ENCODE measurements at regions not wholly inside any gene's neighbourhood (a gene's known extent, or its start where the extent isn't known, plus 50 kb on each side); places are given as distances from the start of the nearest gene placed in this dataset.
"Not testable (repeated sequence)": the region's sequence is repeated elsewhere in the genome, so short reads cannot be mapped to it uniquely, and the experiment has no call there.

DNA sequence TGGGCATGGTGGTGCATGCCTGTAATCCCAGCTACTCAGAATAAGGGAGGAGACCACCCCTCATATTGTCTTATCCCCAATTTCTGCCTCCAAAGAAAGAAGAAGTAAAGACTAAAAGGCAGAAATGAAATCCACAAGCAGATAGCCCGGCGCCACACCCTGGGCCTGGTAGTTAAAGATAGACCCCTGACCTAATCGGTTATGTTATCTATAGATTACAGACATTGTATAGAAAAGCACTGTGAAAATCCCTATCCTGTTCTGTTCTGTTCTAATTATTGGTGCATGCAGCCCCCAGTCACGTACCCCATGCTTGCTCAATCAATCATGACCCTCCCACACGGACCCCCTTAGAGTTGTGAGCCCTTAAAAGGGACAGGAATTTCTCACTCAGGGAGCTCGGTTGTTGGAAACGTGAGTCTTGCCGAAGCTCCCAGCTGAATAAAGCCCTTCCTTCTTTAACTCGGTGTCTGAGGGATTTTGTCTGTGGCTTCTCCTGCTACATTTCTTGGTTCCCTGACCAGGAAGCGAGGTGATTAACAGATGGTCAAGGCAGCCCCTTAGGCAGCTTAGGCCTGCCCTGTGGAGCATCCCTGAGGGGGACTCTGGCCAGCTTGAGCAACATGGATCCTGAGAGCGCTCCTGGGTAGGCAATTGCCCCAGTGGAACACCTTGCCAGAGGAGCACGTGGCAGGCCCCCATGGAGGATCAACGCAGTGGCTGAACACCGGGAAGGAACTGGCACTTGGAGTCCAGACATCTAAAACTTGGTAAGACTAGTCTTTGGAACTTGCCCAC, 188.7 kb upstream of the NDUFV2 start:
- not testable (repeated sequence) for DNase-seq

DNA sequence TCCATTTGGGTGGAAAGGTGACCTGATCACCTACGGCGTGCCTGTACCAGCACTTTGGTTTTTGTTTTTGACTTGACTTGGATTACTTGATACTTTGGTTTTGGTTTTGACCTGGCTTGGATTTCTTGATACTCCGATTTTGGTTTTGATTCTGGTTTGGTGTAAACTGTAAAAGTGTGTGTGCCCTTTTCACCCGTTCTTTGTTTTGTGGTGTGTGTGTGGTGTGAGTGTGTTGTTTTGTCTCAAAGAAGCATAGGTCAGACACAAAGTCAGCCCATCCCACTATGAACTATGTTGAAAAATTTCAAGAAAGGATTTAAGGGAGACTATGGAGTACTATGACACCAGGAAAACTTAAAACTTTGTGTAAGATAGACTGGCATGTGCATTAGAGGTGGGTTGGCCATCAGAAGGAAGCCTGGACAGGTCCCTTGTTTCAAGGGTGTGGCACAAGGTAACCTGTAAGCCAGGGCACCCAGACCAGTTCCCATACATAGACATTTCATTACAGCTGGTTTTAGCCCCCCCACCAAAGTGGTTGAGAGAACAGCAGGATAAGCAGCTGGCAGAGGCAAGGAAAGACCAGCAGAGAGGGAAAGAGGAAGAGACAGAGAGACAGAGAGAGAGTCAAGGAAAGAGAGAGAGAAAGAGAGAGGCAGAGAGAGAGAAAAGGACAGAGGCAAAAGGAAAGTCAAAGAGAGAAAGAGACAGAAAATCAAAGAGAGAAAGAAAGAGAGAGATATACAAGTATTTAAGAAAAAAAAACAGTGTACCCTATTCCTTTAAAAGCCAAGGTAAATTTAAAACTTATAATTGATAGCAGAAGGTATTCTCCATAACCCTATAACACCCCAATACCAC, 187.9 kb upstream of the NDUFV2 start:
- DNase-seq, result not testable (repeated sequence)

DNA sequence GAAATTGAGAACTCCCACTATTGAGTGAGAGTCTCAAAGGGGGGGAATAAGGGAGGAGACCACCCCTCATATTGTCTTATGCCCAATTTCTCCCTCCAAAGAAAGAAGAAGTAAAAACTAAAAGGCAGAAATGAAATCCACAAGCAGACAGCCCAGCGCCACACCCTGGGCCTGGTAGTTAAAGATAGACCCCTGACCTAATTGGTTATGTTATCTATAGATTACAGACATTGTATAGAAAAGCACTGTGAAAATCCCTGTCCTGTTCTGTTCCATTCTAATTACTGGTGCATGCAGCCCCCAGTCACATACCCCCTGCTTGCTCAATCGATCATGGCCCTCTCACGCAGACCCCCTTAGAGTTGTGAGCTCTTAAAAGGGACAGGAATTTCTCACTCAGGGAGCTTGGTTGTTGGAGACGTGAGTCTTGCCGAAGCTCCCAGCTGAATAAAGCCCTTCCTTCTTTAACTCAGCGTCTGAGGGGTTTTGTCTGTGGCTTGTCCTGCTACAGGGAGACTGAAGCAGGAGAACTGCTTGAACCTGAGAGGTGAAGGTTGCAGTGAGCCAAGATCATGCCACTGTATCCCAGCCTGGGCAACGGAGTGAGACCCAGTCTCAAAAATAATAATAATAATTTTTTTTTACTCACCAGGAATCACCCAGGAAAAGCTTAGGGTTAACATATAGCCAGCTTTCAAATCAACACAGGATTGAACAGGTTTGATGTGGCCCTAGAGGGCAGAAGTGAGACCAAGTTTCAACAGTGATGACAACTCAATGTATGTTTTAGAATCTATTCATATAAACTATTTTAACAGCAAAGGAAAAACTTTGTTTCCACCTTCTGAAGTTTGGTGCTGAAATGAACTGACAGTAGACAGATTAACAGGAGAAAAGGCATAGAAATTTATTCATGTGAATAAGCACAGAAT, 181.4 kb upstream of the NDUFV2 start:
- DNase-seq, result not testable (repeated sequence)

DNA sequence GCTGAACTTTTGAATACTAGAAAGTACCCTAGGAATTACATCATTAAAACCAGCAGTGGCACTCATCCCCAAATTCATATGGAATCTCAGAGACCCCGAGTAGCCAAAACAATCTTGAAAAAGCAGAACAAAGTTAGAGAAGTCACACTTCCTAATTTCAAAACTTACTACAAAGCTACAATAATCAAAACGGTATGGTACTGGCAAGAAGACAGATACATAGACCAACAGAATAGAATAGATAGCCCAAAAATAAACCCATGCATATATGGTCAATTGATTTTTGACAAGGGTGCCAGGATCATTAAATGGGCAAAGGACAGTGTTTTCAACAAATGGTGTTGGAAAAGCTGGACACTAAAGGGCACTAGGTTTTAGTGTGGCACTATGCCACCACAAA, 176.0 kb upstream of the NDUFV2 start:
- no peak for DNase-seq

DNA sequence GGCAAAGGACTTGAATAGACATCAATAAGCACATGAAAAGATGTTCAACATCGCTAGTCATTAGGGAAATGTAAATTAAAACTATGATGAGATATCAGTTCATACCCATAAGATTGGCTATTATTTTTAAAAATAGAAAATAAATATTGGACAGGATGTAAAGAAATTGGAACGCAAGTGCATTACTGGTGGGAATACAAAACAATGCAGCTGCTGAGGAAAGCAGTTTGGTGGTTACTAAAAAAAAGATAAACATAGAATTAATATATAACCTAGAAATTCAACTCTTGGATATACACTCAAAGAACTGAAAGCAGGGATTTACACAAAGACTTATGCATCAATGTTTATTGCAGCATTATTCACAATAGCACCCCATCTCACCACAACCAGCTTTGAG, 174.5 kb upstream of the NDUFV2 start:
- DNase-seq, result no peak

DNA sequence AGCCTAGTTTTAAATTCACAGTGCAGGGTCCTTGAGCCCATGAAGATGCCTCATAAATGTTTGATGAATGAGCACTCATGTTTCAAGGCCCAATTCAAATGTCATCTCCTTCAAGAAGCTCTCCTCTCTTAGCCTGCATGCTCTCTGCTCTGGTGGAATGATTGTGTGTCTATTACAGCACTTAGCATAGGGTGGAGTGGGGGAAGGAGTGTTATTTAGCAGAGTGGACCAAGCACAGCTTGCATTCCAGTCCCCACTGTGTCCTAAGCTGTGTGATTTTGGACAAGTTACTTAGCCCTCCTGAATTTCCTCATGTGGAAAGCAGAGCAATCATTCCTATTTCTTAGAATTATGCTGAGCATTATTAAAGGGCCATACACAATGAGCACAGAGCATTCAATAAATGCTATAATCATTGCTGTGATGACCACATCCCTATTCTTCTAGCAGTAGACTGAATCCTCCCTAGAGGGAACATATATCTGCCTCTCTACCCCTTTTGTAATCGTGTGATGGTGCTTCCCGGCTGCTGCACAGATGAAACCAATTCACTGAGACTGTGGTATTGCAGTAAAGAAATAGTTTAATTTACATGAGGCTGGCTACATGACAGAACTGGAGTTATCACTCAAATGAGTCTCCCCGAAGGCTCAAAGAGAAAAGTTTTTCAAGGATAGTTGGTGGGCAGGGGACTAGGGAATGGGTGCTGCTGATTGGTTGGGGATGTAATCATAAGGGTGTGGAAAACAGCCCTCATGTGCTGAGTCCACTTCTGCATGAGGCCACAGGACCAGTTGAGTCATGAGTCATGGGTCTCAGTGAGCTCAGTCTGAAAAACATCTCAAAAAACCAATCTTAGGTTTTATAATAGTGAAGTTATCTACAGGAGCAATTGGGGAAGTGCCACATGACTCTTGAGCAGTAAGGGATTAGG, 173.4 kb upstream of the NDUFV2 start:
- DNase-seq, result no peak

DNA sequence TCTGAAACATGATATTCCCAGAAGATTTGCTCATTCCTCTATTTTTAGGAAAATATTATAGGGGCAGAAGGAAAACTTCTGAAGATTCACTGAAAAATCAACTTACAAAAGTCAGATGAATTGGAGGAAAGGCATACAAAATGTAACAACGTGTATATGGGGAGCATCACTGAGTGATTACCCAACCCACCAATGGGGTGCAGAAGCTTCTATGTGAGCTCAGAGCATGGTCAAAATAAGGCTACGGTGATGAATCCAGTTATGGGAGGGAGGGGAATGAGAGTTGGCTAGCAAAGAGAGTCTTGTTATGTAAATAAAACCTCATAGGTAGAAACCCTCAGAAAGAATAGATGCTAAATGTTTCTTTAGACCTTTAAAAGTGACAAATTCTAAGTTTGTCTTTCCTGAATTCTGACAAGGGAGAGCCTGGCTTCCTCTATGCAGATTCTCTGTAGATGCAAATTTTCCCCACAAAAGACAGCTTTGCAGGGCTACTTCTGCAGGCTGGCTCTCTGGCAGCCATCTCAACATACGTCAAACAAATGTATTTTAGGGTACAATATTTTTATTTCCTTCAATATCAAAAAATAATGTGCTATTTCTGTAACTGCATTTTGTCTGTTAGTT, 171.4 kb upstream of the NDUFV2 start:
- no peak for DNase-seq

DNA sequence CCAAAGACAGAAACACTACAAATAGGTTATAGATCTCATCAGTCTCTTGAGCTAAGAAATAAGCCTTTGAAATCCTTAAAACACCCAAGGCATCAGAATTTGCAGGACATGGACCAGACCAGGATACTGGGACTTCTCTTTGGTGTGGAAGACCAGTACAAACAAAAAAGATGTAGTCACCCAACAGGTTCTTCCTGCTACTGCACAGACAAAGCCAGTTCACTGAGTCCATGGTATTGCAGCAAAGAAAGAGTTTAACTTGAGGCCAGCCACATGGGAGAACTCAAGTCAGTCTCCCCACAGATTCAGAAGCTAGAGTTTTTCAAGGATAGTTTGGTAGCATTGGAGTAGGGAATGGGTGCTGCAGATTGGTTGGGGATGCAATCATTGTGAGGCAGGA, 169.6 kb upstream of the NDUFV2 start:
- no peak for DNase-seq

DNA sequence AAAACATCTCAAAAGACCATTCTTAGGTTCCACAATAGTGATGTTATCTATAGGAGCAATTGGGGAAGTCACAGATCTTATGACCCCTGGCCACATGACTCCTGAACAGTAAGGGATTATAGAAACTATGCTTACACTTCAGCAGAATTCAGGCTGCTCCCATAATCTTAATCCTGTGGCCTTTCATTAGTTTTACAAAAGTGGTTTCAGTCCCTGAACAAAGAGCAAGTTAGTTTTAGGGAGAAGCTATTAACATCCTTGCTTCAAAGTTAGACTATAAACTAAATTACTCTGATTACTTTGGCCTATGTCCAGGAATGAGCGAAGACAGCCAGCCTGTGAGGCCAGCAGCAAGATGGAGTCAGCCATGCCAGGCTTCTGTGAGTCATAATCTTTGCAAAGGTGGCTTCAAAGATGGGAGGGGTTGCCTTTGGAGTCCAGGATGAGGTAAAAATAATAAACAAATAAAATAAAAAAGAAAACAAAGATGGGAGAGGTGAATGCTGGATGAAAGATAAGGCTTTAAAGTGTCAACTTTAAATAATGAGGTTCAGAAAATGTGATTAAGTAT, 168.7 kb upstream of the NDUFV2 start:
- no peak for DNase-seq

DNA sequence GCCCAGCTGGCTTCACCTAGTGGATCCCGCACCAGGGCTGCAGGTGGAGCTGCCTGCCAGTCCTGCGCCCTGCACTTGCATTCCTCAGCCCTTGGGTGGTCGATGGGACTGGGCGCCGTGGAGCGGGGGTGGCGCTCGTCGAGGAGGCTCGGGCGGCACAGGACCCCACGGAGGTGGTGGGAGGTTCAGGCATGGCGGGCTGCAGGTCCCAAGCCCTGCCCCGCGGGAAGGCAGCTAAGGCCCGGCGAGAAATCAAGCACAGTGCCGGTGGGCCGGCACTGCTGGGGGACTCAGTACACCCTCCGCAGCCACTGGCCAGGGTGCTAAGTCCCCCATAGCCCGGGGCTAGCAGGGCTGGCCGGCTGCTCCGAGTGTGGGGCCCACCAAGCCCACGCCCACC, 167.2 kb upstream of the NDUFV2 start:
- not testable (repeated sequence) for DNase-seq

DNA sequence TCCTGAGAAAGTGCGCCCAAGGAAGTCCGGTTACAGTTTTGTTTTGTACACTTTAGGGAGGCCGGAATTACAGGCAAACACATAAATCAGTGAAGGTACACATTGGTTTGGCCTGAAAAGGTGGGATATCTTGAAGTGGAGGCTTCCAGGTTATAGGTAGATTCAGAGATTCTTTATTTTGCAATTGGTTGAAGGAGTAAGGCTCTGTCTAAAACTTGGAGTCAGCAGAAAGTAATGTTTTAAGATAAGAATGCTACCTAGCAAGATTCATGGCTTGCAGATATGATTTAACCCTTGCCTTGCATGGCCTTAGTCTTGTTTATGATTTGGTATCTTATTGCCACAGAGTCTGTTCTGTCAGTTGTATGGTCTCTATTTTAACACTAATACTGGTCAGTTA, 165.9 kb upstream of the NDUFV2 start:
- DNase-seq, result no peak

DNA sequence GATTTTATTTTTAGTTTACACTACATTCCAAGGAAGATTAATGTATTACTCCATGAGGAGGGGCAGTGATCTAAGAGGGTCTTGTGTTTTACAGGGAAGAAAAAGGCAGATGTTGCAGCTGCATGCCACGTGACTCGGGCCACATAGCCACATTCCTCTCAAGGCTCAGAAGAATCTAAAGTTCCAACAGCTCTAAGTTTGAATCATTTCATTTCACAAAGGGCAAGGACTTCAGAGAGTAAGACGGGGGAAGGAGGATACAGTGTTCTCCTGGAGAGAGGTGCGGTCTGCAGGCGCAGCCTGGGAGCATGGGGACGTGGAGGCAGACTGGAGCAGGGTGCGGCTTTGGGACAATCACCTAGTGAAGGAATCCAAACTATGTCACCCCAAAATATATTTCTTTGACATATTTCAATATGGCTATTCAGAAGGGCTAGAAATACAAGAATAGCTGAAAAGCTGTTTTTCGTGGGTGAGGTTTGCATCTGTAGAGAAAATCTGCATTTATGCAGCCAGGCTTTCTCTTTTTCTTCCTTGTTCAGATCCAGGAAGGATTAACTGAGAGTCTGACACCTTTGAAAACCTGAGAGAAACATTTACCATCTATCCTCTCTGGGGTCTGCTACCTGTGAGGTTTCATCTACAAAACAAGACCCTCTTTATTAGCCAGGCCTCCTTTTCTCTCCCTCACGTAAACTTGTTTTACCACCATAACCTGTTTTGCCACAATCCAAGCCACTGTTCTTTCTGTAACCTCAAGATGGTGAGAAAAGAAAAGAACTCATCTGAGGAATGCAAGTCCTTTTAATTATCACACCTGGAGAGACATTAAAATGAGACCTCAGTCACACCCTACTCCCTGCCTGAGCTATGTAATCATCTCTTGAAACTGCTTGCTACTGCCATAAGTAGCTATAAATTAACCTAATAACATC, 165.1 kb upstream of the NDUFV2 start:
- DNase-seq, result no peak

DNA sequence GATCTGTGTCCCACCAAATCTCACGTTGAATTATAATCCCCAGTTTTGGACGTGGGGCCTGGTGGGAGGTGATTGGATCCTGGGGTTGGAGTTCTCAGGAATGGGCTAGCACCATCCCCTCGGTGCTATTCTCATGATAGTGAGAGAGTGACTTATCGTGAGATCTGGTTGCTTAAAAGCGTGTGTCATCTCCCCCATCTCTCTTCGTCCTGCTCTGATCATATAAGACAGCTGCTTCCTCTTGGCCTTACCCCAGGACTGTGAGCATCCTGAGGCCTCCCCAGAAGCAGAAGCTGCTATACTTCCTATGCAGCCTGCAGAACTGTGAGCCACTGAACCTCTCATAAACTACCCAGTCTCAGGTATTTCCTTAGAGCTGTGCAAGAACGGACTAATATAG, 163.7 kb upstream of the NDUFV2 start:
- no peak for DNase-seq

DNA sequence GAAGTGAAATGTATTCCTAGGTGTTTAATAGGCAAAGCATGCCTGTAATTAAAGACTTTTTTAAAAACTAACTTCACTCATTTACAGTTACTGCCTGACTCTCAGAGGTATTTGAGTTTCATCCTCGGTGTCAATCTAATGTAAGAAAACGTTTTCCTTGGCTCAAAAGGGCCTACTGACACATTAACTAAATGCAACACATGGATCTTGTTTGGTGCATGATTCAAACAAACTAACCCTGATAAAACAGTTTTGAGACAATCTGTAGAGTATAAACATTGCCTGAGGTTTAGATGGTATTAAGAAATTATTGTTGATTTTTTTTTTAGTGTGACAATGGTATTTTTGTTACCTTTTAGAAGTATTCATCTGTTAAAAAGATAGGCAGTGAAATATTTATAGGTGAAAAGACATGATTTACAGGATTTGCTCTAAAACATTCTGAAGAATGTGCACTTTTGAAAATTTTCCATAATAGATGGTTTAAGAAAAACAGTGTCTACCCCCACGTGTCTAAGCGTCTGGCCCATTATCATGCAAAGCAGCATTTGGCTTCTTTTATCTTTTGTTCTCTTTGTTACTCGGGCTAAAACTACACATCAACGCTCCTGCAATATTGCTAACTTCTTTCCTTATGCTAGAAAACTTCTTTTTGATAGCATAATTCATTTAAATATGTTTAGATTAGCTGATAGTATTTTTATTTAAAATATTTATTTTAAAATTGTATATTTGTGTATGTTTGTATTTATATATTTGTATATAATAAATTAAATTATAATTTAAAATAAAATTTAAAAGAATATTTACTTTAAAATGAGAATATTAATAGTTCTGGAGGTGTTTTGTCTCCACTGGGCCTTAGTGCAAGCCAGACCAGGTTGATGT, 160.2 kb upstream of the NDUFV2 start:
- no peak for DNase-seq

DNA sequence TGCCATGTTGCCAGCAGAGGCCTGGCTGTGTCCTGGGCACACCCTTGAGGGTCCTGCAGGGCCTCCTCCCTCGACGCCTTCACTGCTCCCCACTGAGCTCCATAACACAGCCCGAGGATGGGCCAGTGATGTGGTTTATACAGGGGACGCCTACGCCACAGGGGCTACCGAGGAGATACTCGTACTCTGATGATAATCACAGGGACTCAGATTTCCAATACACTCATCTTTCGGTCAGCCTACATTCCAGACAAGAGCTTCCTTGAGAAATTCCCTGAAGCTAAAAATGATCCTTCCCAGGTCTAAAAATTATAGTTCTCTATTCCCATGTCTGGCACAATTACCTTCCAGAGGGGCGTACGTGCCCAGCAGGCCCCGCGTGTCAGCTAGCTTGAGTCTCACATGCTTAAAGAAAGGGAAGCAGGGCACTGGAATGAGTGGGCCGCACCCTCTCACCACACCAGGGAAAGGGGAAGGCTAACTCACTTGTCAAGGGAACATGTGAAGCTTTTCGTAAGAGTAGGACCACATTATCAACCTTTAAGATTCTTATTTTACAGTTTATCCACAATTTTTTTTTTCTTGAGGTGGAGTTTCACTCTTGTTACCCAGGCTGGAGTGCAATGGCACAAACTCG, 159.5 kb upstream of the NDUFV2 start:
- DNase-seq, result no peak

DNA sequence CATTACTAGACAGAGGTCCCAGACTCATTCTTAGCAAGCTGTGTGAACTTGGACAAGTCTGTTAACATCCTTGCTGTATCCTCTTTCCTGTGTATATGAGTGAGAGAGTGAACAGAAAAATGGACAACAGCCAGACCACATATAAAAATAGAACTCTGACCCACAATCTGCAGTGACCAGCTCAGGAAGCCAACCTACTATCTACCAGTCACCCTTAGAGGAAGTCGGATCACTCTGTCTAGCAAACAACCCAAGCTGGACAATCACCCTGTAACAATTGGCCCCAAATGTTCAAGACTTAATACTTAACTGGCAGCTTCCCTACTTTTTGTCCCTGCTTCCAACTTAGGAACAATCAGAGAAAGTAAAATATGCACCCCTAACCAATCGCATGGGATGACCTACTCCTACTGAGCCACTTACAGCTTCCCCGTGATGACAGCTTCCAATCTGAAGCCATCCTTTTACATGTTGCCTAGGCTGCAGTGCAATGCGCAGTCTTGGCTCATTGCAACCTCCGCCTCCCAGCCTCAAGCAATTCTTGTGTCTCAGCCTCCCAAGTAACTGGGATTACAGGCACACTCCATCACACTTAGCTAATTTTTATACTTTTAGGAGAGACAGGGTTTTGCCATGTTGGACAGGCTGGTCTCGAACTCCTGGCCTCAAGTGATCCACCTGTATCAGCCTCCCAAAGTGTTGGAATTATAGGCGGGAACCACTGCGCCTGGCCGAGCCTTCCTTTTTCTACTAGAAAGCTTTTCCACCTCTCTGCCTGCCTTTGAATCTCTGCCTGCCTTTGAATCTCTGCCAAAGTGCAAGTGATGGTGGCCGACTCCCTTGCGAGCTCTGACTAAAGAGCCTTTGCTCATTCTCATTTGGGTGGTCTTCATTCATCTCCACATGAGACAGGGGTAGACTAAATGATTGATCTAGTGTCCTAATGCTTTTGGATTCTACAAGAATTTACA, 158.3 kb upstream of the NDUFV2 start:
- DNase-seq, result no peak

DNA sequence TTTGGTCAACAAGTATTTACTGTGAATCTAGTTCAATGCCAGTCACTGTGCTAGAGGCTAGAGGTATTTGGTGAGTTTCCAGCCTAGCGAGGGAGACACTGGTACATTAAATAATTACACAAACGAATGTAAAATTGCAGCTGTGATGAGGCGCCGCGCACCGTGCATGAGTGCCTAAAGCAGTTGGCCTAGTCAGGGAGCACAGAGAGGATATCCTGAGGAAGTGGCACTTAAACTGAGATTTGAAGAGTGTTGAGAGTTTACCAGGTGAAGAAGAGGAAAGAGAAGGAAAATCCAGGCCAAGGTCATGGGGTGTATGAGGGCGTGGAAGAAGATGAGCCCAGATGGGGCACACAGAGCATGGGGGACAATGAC, 157.6 kb upstream of the NDUFV2 start:
- DNase-seq, result no peak

Measured in DMS 273 treated with DMSO at 0.1 percent for 48 hours (cell line).